HG03378 (cell line): ENCODE measurements at regions not wholly inside any gene's neighbourhood (a gene's known extent, or its start where the extent isn't known, plus 50 kb on each side); places are given as distances from the start of the nearest gene placed in this dataset.
"Not testable (repeated sequence)": the region's sequence is repeated elsewhere in the genome, so short reads cannot be mapped to it uniquely, and the experiment has no call there.

Source experiments
- ATAC-seq: cut with Tn5 transposase; IDR thresholded peaks from one replicate; pipeline ENCODE4 v1.9.1; 2021; ENCODE audit warnings: mild to moderate bottlenecking, moderate library complexity; ENCODE audit not compliant: unreplicated experiment

- ATAC-seq = not testable (repeated sequence)
Measured at GRCh38 chrX:79026742-79027141, 81.6 kb downstream of the P2RY10 start.

GRCh38 chrX:79035421-79035820 is 90.2 kb downstream of the P2RY10 start:
- no peak for ATAC-seq

- ATAC-seq = no peak
Measured at GRCh38 chrX:79036157-79036880, 91.1 kb downstream of the P2RY10 start.

- ATAC-seq = peak; percentile 97
Measured at GRCh38 chrX:79065696-79066095, 78.8 kb upstream of the GPR174 start.

GRCh38 chrX:79078114-79078513 is 66.4 kb upstream of the GPR174 start:
- ATAC-seq = no peak

GRCh38 chrX:79079477-79079876 is 65.0 kb upstream of the GPR174 start:
- ATAC-seq = no peak

GRCh38 chrX:79080141-79080540 is 64.3 kb upstream of the GPR174 start:
- no peak for ATAC-seq

- ATAC-seq = peak; percentile 81
Measured at GRCh38 chrX:79081895-79082512, 62.5 kb upstream of the GPR174 start.

GRCh38 chrX:79082899-79083298 is 61.6 kb upstream of the GPR174 start:
- no peak for ATAC-seq

GRCh38 chrX:79084923-79085322 is 59.6 kb upstream of the GPR174 start:
- no peak for ATAC-seq

- no peak for ATAC-seq
Measured at GRCh38 chrX:79089896-79090584, 54.4 kb upstream of the GPR174 start.

GRCh38 chrX:79094075-79094832 is 50.2 kb upstream of the GPR174 start:
- ATAC-seq = no peak
